CD4-positive, alpha-beta T cell treated with Interleukin-21 for 1 hour (primary cell): ENCODE measurements at regions not wholly inside any gene's neighbourhood (a gene's known extent, or its start where the extent isn't known, plus 50 kb on each side); places are given as distances from the start of the nearest gene placed in this dataset.
"Not testable (repeated sequence)": the region's sequence is repeated elsewhere in the genome, so short reads cannot be mapped to it uniquely, and the experiment has no call there.

Experiments used
- DNase-seq: peaks from one replicate; pipeline ENCODE4 v3.0.0-alpha.2; 2020

DNA sequence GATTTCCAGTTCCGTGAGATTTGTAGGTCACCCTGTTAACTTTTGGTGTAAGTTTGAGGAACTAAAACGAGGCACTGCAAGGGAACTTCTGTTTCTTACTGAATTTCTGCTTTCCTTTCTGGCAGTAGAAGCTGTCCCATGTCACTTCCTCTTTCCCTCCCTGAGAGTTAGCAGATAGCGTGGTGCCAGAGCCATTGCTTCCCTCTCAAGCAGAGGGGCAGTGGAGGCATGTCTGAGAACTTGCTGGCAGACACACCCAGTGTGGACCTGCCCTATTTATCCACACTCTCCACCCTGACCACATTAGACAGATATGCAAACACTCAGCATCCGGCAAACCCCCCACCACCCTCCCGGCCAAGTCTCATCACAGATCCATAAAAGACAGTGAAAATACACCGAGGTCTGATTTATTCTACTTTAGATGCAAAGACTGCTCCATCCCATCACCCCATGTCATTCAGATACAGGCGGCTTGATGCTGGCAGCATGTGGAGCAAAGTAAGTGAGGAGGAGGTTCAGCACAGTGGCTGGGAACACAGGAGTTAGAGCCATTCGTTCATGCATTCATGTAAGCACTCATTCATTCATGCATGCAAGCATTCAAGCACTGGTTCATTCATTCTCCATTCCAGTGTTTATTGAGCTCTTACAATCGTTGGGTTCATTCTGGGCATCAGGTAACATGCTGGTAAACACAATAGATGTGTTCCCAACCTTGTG is 324.7 kb downstream of the SHQ1 start:
- peak; percentile 33 for DNase-seq

GRCh38 chr3:72520690-72521308 is 327.4 kb downstream of the SHQ1 start:
- no peak for DNase-seq

DNA sequence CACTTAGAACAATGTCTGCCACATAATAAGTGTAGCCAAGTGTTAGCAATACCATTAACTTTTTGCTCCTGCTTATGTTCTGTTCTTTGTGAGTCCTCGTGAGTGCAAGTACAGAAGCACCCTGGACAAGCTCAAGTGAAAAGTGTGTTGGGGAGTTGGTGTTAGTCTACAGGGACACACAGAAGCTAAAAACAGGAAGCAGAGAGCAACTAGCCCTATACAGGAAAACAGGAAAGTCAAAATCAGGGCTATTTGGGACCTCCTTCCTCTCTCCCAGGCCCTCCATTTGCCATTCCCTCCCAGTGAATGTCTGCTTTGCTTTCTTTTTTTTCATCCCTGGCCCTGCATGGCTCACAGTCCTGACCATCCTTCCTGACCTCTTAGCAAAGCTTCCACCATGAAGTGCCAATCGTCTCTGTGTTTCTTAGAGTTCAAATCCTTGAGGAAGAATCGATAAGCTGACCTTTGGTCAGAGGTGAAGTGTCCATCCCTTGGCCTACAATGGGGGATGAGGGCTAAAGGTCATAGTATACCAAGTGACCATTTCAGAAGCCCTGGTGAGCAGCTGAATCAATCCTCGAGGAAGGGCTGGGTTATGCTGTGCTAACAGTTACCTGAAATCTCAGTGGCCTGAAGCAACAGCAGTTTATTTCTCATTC is 328.2 kb downstream of the SHQ1 start:
- DNase-seq: no peak

DNA sequence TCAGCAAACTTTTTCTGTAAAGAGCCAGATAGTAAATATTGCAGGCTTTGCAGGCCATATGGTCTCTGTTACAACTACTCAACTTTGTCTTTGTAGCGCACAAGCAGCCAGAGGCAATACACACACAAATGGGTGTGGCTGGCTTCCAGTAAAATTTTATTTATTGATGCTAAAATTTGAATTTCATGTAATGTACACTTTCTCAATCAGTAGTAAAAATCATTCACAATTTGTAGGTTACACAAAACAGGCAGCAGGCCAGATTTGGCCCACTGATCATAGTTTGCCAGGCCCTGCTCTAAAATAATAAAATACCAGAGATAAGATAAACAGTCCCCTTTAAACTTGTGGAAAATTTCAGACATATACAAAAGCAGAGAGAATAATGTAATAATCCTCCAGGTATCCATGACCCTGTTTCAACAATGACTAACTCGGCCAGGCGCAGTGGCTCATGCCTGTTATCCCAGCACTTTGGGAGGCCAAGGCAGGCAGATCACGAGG is 330.3 kb downstream of the SHQ1 start:
- DNase-seq: no peak

DNA sequence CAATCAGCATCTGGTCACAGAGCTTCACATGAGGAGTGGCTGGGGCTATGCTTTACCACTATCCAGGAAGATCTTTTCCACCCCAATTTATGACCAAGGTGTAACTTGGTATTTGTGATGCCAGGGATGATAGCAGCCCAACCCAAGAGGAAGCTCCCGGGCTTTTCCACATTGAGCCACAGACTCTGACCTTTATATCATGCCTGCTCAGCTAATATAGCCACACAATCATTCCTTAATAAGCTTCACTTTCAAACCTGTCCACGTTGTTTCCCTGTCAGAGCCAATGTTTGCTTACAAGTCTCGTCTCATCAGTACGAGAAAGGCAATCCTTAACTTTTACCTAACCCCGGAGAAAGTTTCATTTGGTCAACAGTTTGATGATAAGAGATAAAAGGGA is 330.9 kb downstream of the SHQ1 start:
- DNase-seq: no peak

DNA sequence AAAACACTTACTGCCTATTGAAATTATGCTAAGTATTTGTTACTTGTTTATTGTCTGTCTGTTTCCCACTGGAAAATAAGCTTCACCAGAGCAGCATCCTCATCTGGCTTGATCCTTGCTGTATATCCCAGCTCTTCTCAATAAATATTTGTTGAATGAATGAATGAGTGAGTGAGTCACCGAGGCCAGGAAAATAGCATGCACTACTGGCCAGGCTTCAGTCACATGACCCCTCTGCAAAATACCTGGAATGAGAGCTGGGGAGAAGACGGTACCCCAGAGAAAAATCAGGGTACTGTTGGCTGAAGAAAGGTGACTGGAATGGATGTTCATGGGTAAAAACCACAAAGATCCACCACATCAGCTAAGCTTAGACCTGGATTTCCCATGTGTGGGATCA is 331.9 kb downstream of the SHQ1 start:
- no peak for DNase-seq

- DNase-seq: no peak
These were observed 332.3 kb downstream of the SHQ1 start for GRCh38 chr3:72515941-72516340.

- no peak for DNase-seq
These were observed 333.0 kb downstream of the SHQ1 start for GRCh38 chr3:72515281-72515680.

DNA sequence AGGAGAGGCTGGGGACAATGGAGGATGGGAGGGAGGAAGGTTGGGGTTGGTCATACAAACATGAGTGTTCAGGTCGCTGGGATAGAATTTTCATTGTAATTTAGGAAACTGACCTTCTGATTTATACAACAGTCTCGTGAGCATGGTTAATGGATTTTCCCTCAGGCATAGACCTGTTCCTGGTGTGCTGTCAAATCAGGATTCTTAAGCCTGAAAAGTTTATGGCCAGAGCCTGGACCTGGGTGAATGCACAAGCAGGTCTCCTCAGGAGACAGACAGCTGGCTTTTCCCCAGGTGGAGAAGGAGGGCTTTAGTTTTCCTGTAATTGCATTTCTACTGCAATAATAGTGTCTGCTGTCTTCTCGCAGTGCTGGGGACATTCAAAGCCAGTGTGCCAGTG is 338.0 kb downstream of the SHQ1 start:
- no peak for DNase-seq

- DNase-seq: no peak
These were observed 342.5 kb downstream of the SHQ1 start for GRCh38 chr3:72505539-72506405.

DNA sequence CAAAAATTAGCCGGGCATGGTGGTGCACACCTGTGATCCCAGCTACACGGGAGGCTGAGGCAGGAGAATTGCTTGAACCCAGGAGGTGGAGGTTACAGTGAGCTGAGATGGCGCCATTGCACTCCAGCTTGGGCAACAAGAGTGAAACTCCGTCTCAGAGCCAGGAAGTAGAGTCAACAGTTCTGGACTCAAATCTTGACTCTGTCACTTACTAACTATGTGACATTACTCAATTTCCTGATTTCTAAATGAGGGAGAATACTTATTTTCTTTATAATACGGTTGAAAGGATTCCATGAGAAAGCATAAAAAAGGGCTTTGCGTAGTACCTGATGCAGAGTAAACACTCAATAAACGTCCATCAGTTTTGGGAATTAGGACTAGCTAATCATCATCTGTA is 350.7 kb downstream of the SHQ1 start:
- DNase-seq: not testable (repeated sequence)

DNA sequence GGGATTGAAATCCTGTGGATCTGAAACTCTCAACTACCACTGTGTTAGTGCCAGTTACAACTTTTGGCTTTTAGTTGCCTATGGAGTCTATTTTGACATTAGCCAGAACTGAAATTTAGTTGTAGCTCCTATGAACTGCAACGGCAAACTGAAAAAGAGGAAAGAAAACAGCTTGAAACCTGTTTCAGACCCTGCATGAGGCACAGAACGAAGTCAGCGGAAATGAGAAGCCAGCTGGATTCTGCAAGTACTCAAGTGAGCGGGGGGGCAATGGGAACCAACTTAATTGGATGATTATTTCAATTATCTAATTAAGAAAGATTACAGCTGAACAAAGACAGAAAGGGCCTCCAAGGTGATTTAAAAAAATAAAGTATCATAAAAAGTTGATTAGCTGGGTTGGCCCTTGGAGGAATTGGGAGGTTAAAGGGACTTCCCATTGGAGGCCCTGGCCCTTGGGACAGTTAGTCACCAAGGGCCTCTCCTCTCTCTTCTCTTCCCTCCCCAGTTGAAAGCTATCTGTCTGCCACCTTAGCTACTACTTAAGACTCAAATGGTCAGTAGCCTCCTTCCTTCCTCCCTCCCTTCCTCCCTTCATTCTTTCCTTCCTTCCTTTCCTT is 352.1 kb downstream of the SHQ1 start:
- no peak for DNase-seq

- DNase-seq: no peak
These were observed 353.6 kb downstream of the SHQ1 start for GRCh38 chr3:72494626-72495025.

GRCh38 chr3:72494130-72494529 is 354.1 kb downstream of the SHQ1 start:
- no peak for DNase-seq

DNA sequence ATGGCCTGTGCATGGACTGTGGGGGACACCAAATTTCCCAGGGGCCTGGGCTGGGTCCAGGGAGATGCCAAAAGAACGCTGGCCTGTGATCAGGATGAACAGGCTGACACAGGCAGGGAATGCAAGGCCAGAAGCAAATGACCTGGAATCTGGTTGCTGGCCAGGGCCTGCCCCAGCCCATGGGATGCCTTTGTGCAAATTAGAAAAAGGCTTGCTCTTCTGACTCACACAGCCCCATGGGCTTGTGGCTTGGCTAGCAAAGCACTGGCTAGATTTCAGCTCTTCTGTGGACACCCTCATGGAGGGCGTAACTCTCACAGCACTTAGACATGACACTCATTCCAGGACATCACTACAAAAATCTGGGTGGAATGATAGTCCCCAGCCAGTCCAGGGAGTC is 356.0 kb downstream of the SHQ1 start:
- DNase-seq: no peak

- no peak for DNase-seq
These were observed 357.4 kb downstream of the SHQ1 start for GRCh38 chr3:72490688-72491435.

- no peak for DNase-seq
These were observed 358.3 kb downstream of the SHQ1 start for GRCh38 chr3:72489901-72490300.

- DNase-seq: no peak
These were observed 359.6 kb downstream of the SHQ1 start for GRCh38 chr3:72488738-72489035.

- no peak for DNase-seq
These were observed 360.1 kb downstream of the SHQ1 start for GRCh38 chr3:72487946-72488737.

- no peak for DNase-seq
These were observed 361.0 kb downstream of the SHQ1 start for GRCh38 chr3:72487078-72487765.

GRCh38 chr3:72485641-72486040 is 362.6 kb downstream of the SHQ1 start:
- no peak for DNase-seq
